NCI-H2171 (cell line): ENCODE measurements at regions not wholly inside any gene's neighbourhood (a gene's known extent, or its start where the extent isn't known, plus 50 kb on each side); places are given as distances from the start of the nearest gene placed in this dataset.
"Not testable (repeated sequence)": the region's sequence is repeated elsewhere in the genome, so short reads cannot be mapped to it uniquely, and the experiment has no call there.

ENCODE experiments used
- DNase-seq: peaks from one replicate; lab custom pipeline; 2025; lab: John Stamatoyannopoulos, UW

DNA sequence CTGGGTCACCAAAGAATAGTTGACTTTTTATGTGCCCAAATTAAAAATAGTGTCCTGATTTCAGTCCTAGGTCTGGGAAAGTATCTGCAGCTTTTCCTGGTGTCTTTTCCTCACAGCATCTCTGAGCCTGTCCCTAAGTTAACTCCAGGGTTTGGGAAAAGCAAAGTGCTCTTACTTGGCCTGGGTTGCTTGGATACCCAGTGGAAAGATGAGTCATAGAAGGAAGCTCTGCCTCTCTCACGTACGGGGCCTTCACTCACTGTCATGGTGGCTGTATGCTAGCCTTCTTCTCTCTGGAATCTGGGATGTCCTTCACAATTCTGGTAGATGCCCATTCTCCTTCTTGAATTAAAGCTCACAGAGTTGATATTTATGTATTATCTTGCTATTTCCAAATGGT lies 607.3 kb downstream of the ANKRD50 start:
- DNase-seq: no peak

DNA sequence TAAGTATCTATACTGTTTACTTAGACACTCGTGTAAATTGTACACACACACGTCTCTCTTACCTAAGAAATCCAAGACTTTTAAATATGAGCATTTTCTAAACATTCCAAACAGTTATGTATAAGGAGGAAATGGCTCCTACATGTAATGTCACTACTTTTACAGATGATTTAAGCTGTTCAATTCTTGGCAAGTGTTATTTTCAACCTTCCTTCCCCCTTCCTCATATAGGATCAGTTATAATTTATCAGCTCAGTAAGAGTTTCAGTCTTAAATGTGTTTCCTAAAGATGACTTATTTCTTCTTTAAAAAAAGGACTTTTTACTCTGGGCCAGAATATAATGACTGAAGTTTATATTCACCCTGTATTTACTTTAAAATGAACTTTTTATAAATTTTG lies 601.1 kb downstream of the ANKRD50 start:
- DNase-seq: no peak

DNA sequence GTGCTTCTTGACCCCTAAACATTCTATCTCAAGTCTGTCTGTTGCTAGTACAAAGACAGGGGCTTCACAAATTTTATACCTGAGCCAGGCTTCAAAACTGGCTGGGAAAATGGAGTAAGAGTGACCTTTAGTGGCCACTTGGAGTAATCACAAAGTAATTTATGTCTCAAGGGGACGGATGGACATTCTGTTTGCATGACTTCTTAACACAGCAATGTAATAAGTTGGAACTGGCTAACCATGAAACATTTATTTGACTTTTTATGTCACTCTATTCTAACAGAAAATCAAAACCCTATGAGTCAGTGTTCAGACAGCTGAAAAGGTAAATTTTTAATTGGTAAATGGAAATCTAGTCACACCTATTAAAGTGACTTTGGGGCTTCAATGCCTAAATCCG lies 600.6 kb downstream of the ANKRD50 start:
- no peak for DNase-seq

DNA sequence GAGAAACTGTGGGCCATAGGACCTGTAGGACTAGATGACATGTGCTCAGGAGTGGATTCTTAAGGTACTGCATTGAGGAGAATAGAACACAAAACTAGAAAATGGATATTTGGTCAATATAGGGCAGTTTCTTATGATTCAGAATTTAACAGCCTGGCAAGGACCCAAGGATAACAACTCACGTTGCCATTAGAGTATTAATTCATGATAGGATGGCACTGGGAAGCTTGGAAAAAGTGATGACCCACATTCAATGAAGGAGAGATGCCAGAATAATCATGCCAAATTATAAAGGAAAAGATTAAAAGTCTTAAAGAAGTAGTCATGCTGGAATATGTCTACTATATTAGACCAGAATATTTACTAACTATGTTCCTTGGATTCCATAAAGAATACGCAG lies 594.5 kb downstream of the ANKRD50 start:
- no peak for DNase-seq

DNA sequence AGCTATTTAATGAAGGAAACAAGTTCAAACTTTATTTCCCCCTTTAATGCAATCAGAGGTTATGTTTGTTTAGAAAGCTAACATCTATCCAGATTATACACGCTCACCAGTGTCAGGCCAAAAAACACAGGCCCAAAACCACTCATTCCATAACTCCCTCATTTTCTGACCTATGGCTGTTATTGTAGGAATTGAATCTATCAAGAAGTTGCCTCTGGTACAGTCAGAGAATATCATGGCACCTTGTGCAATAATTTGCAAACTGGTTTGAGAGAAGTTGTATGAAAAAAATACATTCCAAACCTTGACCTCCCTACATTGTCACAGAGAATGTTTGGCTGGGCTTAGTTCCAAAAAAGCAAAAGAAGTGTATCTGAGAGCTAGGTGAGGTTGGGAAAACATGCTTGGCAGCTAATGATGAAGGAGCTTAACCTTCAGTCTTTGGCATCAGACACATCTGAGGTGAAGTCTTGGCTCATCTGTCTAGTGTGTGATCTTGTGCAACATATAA lies 591.0 kb downstream of the ANKRD50 start:
- DNase-seq: no peak

DNA sequence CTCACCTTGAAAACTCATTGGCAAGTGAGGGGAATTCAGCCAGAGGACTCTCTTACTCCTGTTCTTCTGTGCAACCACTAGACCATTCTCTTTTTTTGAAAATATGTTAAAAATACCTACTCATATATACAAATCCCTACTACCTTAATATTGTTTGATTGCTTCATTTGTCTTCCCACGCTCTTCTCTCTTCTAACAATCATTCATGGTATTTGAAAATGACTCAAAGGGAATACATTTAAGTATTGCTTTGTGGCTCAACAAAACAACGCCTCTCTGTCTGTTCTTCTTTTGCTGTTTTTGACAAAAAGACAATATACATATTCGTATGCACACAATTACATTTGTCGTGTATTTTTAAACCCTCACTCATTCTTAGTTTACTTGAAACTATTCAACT lies 589.4 kb downstream of the ANKRD50 start:
- no peak for DNase-seq

DNA sequence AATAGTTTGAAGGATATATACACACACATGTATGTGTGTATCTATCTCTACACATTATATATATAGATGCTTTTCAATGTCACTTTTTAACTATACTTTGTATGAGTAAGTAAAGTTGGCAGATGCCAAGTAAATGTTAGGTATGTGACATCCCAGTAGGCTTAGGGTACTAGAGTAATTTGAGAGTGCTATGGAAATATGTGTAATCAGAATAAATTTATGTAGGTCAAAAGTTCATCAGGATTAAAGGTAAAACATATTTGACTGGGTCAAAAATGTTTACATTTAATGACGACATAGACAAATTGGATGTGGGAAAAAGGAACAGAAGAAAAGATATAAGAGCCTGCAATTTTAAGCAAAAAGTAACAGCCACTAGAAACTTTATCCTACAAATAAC lies 588.8 kb downstream of the ANKRD50 start:
- DNase-seq: no peak

DNA sequence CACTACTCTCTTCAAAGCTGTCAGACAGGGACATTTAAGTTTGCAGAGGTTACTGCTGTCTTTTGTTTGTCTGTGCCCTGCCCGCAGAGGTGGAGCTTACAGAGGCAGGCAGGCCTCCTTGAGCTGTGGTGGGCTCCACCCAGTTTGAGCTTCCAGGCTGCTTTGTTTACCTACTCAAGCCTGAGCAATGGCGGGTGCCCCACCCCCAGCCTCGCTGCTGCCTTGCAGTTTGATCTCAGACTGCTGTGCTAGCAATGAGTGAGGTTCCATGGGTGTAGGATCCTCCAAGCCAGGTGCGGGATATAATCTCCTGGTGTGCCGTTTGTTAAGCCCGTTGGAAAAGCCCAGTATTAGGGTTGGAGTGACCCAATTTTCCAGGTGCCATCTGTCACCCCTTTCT lies 581.2 kb downstream of the ANKRD50 start:
- not testable (repeated sequence) for DNase-seq

DNA sequence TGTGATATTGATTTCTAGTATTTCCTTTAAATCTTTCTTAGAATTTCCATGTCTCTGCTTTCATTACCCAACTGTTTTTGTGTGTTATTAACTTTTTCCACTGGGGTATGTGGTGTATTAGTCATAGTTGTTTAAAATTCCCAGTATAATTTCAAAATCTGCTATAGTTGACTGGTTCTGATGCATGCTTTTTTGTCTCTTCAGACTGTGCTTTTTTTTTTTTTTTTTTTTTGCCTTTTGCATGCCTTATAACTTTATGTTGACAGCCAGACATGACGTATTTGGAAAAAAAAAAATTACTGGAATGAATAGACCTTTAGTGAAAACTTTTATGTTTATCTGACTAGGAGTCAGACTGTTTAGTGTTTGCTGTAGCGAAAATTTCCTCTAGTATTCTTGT lies 580.4 kb downstream of the ANKRD50 start:
- DNase-seq: no peak

DNA sequence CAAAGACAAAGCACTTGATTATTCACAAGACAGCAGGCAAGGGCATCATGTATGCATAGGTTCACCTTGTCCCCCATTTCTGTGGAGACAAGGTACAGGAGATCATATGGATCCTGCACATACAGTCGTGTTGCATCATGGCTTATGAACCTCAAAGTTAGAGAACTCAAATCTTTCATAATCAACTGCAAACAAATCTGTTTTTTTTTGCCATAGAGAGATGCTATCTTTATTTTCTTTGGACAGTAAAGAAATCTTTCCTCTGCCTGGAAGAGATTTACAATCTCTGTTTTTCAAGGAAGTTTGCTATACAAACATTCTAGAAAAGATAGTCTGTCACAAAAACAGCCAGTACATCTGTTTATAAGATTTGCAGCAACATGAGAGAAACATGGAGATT lies 578.8 kb downstream of the ANKRD50 start:
- no peak for DNase-seq

DNA sequence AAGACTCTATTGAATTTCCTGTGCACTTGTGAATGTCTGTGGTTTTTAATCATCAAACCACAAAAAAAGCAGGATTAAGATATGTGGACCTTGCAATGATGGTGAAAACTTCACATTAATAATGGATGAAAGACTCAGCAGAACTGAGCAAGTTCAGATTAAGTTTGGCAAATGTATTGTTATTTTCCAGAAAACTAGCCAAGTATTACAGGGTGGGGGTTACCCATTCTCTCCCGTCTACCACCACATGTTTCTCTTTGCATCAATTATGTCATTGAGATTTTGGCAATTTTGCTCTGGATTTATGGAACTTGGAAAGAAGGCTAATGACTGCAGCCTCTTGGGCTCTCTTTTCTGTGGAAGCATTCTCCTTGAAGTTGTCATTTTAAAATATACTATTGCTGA lies 577.1 kb downstream of the ANKRD50 start:
- DNase-seq: no peak

DNA sequence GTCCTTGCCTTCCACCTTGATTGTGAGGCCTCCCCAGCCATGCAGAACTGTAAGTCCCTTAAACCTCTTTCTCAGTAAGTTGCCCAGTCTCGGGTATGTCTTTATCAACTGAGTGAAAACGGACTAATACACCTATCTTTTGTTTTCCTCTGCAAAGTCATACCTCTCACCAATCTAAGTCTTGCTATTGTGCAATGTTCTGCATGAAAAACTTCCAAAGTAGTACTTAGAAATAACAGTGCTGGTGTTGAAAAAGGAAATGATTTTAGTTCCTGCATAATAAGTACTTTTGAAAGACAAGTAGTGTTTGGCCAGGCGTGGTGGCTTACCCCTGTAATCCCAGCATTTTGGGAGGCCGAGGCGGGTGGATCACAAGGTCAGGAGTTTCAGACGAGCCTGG lies 573.5 kb downstream of the ANKRD50 start:
- no peak for DNase-seq

DNA sequence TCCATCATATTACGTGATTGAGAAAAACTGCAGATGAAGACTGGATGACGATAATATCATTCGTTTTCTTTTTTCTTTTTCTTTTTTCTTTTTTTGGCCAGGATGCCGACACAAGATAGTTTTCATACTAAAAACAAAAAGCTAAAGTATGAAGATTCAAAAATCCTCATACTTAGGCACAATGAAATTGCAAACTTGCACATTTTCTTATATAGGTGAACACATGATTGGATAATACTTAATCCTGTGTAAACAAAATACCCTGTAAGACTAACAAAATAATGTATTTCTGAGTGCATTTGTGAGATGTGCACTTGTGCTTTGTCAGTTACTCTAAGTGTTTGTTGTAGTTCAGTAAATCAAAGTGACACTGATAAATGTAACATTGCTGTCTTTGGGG lies 568.9 kb downstream of the ANKRD50 start:
- DNase-seq: no peak

DNA sequence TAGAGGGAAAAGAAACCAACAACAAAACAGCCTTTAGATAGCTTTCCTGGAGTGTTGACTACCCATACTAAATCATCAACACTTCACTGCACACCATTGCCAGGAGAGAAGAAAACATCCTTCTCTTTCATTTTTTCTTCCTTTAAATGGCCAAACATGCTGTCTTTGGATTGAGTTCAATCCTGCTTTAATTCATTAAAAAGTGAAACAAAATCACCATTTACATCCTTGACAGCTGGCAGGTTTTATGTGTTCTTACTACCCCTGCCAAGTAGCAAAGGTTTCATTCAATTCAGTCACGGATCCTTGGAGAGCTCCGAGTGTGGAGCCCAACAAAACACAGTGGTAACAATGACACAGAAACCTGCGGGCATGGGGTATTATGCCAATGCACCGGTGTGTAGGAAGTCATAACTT lies 568.3 kb downstream of the ANKRD50 start:
- no peak for DNase-seq

DNA sequence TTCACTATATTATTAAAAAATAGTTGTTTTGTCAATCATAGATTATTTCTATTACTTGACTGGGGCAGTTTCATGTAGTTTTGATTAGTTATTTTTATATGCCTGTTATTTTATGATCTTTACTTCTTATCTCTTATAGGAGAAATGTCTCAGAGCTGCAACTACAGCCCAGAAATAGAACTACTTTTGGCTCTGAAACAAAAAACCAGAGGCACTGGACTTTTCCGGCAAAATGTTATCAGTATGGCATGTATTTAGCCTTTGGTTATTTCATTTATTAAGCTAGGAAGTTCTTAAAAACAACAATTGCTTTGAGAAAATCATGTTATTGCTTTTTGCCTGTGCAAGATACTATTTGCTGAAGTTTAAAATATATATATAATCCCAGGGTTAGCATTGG lies 566.5 kb downstream of the ANKRD50 start:
- no peak for DNase-seq

DNA sequence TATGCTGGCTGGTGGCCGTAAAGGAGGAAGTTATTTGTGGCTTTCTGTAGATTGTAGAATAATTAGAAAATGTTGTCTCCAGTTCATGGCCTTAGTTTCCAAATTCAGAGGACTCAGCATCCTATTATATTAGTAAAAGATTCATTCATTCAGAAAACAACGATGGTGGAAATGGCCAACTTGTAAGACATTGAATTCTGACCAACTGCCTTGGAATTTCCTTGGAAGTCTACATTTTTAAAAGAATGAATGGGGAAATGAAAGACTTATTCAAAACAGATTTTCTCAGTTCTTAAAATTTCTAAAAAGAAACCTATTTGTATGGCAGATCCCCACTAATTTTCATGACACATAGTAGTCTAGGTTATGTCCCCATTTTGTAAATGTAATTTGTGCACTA lies 561.5 kb downstream of the ANKRD50 start:
- no peak for DNase-seq

DNA sequence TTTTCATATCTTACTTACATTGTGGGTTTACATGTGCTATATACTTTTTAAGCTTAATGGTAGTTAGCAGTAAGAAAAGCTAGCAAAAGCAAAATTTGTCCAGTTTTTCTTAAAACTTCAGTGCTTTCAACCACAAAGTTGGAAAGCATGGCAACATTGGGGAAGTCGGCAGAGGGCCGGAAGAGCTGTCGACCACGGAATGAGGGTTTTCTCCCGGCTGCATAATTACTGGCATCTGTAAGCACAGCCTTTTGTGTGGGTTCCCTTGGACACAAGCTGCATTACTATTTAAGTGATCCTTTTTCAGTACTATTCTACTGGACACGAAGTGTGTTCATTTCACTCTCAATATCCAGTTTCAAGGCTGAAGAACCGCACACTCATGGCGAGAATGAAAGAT lies 560.4 kb downstream of the ANKRD50 start:
- DNase-seq: no peak

DNA sequence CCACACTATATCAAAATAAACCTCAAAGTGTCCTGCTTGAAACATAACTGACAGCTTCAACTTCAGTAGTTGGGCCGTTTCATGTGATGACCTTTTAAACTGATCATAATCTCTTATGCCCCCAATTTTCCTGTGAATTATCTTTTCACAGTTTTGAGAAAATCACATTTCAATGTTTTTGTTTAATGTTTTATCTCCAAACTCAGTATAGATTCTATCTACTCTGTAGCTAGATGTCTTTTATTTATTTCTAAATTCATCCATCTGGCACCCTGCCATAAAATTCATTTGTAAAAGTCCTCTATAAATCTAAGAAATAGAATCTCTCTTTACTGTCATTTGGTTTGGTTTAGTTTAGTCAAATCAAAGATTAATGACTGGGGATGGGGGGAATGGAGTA lies 557.3 kb downstream of the ANKRD50 start:
- DNase-seq: no peak

DNA sequence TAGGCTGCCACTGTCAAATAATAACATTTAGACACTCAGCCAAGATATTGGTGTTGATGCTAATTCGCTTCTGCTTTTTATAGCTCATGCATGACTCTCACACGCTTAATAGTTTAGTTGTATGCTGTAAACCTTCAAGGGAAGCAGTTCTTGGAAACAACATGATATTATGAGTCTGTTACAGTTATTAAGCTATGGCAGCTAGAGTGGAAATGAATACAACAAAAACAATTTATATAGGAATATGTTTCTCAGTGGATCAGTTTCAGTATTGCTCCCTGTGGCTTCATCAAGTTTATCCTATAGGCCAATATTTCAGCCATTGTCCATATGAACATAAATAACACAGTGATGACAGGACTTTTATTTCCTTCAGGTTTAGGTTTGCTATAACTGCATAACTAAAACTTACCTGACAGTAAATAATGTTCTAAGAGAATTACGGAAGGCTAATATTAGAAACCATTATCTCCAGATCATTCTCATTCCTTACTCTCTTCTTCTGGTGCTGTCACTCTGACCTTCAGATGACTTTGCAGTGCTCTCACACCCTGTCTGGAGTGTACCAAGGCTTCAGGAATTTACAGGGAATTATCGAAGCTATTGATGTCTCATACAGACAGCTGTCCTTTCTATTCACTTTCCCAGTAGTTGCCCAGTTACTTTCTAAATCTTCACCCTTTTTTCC lies 555.0 kb downstream of the ANKRD50 start:
- DNase-seq: no peak

DNA sequence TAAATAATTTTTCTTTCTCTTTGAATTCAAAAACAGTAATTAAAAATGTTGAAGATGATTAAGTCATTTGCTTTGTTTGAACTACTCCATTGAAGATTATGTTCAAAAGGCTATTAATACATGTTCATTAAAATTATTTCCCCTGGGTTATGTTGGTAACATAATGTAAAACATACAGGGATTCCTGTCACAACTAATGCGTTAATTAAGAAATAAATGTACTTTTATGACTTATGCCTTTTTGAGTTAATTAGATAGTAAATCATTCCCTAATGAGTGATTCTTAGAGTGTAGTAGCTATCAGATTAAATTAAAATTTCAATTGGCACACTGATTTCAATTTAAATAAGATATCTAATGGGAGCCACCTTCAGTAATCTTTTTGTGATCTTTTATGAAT lies 549.1 kb downstream of the ANKRD50 start:
- DNase-seq: no peak

DNA sequence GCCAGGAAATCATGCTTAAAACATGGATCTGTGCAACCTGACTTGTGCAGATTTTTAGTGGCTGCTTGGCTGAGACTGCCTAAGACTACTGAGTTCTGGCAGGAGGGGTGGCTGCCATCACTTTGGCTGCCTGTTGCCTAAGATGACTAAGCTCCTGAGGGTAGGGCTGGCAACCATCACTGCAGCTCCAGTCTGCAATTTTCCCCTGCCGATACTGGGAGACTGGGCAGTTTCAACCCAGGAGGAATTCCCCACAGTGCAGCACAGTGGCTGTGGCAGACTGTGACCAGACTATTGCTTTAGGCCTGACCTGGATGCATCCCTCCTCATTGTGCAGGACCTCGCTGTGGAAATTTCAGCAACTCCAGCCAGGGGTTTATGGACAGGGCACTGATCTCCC lies 544.9 kb downstream of the ANKRD50 start:
- no peak for DNase-seq

DNA sequence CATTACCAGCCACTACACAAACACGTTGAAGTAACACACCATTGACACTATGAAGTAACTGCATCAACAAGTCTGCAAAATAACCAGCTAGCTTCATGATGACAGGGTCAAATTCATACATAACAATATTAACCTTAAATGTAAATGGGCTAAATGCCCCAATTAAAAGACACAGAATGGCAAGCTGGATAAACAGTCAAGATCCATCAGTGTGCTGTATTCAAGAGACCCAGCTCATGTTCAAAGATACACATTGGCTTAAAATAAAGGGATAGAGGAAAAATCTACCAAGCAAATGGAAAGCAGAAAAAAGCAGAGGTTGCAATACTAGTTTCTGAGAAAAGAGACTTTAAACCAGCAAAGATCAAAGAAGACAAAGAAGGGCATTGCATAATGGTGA lies 543.0 kb downstream of the ANKRD50 start:
- DNase-seq: not testable (repeated sequence)

DNA sequence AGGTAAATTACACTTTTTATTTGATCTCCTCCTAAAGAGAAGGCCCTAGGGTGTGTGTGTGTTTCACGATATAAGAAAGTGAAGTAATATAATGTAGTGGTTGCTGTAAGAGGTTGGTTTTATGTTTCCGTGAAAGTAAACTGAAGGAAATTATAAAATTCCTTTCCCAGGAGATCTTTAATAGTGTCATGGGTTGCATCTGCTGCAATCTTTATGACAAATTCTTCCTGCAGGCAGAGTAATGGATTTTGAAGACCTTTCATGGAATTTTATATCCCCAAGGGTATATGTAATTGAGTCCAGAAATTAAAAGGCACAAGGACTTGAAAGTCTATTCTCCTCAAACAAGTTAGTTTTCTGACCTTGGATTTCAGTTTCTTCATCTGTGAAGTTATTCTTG lies 538.6 kb downstream of the ANKRD50 start:
- DNase-seq: no peak

DNA sequence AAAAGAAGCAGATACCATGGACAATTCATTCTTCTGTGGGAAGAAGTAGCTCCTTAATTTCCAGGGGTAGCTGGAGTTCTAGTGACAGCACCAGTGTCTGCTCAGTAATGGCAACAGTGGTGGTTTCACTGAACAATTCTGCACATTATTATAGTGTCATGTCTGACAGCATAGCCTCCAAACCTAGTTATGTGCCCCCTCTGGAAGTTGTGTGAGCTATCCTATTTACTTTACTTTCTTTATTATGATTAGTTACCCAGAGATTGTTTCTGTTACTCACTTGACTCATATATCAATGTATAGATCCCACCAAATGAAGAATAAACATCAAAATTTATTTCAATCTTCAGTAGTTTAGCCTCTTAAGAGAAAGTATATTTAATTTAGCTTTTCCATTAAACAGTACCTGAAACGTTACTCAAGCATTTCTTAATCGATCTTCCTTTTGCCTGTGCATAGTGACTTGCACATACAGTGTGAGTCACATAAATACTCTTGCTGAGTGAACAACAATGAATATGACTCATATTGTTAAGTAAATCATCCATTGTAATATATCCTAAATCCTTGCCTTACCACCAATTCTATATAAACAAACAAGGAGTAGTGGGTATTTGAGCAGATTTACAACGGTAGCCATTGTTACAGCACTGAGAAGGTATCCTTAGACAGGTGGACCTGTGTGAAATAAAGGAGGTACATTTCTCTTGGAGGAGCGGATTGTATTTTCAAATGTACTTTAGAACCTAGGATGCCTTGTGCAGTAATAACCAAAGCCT lies 534.7 kb downstream of the ANKRD50 start:
- no peak for DNase-seq
